GM18507 (cell line): ENCODE measurements at regions not wholly inside any gene's neighbourhood (a gene's known extent, or its start where the extent isn't known, plus 50 kb on each side); places are given as distances from the start of the nearest gene placed in this dataset.
"Not testable (repeated sequence)": the region's sequence is repeated elsewhere in the genome, so short reads cannot be mapped to it uniquely, and the experiment has no call there.

Experiments used
- DNase-seq: peaks from one replicate; pipeline ENCODE4 v3.0.0; 2011; ENCODE audit warnings: low read depth; ENCODE audit not compliant: insufficient read length; ENCODE audit errors: extremely low spot score
- FAIRE-seq: peaks from 2 replicates; lab custom pipeline; 2011; peaks lifted over from hg19 to GRCh38; lab: Jason Lieb, UNC

GRCh38 chr16:22624038-22624799 is 113.5 kb downstream of the NPIPB5 start:
- no peak for FAIRE-seq
- no peak for DNase-seq

DNA sequence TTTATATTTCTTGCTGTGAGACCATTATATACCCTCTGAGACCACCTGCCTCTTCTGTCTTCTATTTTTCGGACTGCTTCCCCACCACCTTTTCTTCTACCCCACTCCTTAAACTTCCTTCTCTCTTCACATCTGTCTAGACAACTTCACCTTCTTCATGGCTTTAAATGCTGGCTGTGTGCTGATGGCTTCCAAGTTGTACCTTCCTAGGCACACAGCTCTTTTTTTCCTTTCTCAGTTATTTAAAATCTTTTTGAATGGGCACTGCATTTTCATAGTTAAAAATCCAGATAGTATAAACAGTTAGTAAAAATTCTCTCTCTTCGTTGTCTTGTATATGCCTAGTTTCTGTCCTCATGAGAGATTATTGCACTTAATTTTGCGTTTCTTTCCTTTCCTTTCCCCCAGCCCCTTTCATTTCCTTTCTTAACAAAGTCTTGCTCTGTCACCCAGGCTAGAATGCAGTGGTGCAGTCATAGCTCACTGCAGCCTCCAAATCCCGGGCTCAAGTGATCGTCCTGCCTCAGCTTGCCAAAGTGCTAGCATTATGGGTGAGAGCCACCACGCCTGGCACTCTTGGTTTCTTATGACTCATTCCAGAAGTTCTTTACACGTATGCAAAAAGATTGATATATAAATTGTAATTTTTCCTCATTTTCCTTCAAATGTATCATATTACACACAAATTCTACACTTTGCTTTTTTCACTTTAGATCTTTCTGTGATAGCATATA is 114.3 kb downstream of the NPIPB5 start:
- DNase-seq (no peak), FAIRE-seq (no peak)

- no peak for FAIRE-seq
- DNase-seq: no peak
Measured at GRCh38 chr16:22625967-22626366, 115.3 kb downstream of the NPIPB5 start.

DNA sequence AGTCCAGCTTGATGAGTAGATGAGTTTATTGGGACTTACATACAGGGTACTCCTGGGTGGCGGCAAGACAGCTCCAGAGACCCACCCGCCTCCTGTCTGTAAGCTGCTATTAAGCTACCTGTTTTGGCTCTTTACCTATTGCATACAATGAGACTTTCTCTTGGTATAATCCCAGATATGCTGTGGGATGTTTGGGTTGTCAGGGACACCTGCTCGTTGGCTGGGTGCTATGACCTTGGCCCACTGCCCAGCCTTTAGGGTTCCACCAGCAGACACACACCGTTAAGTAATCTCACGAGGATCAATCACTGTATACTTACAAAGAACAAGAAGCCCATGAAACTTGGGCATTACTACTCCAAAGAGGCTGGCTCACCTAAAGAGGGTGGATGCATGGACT is 116.4 kb downstream of the NPIPB5 start:
- FAIRE-seq: no peak

GRCh38 chr16:22628994-22629393 is 118.3 kb downstream of the NPIPB5 start:
- FAIRE-seq (no peak), DNase-seq (no peak)

More for the DNA sequence above, 116.4 kb downstream of the NPIPB5 start:
- DNase-seq: no peak

GRCh38 chr16:22630242-22630641 is 119.6 kb downstream of the NPIPB5 start:
- no peak for FAIRE-seq

GRCh38 chr16:22631264-22631663 is 120.6 kb downstream of the NPIPB5 start:
- FAIRE-seq (no peak), DNase-seq (no peak)

More at GRCh38 chr16:22630242-22630641, 119.6 kb downstream of the NPIPB5 start:
- DNase-seq: no peak

- FAIRE-seq: no peak
- no peak for DNase-seq
Measured at GRCh38 chr16:22632606-22633005, 121.9 kb downstream of the NPIPB5 start.

DNA sequence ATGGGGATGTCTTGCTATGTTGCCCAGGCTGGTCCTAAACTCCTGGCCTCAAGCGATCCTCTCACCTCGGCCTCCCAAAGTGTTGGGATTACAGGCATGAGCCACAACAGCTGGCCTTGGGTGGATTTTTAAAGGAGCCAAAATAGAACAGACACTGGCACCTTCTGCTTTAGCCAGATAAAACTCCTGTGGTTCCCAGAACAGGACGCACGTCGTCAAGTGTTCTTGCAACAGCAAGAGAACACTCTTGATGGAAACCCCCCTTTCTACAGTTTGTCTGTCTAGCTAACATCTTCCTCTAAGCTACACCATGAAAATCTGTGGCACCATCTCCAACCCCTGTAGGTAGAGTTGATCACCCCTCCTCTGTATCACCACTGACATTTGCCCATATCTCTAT is 122.6 kb downstream of the NPIPB5 start:
- no peak for FAIRE-seq
- DNase-seq: no peak

DNA sequence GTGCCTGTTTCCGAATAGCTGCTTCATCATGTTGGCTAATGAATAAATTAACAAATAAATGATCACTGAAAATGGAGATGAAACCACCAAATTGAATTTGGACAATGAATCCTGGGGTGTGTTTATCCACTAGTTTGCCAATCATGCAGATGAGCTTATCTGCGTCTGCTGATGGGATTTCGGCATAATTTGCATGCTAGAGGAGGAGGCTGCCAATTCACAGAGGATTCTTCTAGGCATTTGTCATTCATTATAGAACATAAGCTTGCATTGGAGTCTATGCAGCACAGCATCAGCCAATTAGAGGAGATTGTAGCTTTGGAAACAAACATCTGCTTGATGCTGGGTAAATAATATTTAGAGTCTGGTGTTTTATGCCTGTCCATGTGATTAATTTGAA is 123.1 kb downstream of the NPIPB5 start:
- DNase-seq (no peak), FAIRE-seq (no peak)

DNA sequence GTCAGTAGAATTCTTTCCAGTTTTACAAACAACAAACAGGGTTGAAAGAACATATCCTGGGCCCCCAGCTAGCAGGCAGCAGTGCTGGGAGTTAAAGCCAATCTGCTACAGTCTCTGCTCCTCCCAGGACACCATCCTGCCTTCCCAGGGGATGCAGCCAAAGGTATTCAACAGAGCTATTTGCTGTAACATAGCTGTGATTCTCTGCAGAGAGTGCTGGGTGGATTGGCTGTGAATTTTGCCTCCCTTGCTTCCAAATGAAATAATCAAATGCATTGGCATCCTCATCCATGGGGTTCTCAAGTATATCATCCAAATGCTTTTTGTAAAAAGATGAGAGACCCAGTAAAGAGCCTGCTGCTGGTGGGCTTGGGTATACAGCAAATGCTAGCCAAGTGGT is 124.3 kb downstream of the NPIPB5 start:
- FAIRE-seq (no peak), DNase-seq (no peak)

DNA sequence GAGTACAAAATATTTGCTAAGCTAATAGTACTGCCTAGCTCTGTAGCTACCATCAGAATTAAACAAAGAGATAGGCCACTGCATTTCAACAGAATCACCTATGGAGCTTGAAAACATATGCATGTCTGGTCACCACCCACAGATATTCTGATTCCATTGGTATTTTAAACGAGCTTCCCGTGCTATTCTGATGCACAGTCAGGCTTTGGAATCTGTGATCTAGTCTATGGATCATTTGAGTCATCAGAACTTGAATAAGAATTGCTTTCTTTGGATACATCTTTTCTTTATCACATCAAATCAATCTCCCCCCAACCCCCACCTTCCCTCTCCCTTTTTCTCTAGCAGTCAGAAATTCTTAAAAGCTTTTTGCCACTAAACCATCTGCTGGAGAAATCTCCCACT is 124.7 kb downstream of the NPIPB5 start:
- no peak for DNase-seq
- no peak for FAIRE-seq

DNA sequence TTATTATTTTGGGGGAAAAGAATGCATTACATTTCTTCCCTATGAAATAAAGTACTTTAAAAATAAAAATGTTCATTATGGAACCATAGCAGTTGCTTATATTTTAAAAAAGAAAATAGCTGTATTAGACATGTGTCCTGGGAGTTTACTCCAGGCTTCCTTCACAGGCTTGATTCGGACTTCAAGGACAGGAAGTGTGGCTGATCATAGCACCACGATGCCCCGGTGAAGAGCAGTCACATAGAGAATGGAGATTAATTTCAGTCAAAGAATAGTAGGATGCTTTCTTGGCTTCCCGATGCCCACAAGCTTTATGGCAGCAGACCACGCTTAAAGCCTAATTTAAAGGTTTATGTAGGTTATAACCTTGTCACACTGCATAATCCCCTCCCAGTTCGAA is 125.1 kb downstream of the NPIPB5 start:
- DNase-seq: no peak
- no peak for FAIRE-seq

DNA sequence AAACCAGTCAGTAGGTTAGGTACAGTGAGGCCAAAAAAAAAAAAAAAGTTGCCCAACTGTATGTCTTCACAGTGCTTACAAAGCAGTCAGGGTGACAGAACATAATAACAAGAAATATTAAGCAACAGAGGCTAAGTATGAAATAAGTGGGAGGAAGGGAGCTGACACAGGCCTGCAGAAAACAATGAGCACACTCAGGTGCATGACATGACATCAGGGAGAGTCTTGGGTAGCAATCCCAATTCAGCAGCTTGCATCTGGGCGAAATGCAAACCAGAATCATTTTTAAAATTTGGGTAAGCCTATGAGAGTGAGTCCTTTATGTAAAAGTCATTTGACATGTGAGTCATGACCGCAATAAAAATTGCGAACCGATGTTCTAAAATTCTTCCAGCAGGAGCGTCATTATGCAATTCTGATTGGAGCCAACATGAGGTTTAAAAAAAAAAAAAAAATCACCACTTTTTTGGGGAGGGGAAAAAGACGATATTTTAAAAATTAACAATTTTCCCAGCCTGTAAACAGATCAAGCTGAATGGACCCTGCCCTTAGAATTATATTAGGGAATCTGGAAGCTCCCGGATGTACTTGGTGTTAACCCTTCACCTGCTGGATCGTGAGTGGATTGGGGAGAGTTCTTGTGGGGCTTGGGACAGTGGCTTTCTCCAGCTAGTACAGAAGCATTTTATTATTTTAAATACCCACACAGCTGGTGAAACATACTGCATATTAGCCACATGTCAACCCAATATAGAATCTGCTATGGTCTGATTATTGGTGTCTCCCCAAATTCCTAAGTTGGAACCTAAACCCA is 127.9 kb downstream of the NPIPB5 start:
- DNase-seq (no peak), FAIRE-seq (no peak)

GRCh38 chr16:22641131-22641628 is 130.5 kb downstream of the NPIPB5 start:
- DNase-seq: no peak
- FAIRE-seq: no peak

DNA sequence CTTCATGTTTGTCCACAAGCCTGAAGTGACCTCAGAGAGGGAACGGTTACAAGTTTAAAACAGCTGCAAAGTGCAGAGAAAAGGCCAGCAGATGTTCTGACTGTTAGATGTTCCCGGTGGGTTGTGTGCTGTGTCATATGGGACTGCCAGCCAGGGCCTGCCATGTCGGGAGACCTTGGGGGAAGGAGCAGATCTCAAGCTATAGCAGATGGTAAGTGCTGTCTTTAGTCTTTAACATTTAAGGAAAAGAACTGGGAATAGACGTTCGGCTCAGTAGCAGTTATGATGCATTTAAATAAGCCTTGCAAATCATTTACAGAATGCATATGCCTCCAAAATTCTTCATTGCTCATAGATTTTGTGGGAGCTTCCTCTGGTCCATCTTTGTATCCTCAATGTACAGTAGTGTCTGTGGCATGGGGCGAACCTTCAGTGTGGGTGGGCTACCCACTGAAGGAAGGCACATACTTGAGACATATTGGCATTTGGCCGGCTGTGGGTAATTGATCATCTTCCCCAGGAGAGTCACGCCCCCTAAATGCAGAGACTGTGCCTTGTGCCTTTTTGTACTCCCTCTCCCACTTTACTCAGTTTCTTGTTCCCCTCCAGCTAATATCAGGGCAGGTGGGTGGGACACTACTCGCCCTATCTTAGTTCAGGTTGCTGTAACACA is 131.9 kb downstream of the NPIPB5 start:
- FAIRE-seq (no peak), DNase-seq (no peak)

DNA sequence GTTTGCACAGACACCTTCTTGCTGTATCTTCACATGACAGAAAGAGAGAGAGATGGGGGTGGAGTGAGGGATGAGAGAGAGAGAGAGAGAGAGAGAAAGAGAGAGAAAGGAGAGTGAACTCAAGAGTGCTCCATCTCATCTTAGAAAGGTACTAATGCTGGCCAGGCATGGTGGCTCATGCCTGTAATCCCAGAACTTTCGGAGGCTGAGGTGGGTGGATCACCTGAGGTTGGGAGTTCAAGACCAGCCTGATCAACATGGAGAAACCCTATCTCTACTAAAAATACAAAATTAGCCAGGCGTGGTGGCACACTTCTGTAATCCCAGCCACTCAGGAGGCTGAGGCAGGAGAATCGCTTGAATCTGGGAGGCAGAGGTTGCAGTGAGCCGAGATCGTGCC is 132.5 kb downstream of the NPIPB5 start:
- not testable (repeated sequence) for FAIRE-seq, DNase-seq

DNA sequence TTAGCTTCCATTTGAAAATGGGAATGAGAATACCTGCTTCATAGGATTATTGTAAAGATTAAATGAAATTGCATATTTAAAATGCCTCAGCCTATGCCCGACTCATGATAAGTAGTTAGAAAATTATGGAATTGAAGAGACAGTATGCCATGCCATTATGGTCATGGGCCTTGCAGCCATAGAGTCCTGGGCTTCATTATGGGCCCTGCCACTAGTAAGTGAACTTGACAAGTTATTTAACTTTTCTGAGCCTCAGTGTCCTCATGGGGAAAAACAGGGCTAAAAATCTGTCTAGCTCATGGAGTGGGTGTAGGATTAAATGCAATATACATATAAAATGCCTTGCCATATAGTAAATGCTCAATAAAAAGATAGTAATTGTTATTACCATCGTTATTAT is 133.2 kb downstream of the NPIPB5 start:
- FAIRE-seq: no peak

DNA sequence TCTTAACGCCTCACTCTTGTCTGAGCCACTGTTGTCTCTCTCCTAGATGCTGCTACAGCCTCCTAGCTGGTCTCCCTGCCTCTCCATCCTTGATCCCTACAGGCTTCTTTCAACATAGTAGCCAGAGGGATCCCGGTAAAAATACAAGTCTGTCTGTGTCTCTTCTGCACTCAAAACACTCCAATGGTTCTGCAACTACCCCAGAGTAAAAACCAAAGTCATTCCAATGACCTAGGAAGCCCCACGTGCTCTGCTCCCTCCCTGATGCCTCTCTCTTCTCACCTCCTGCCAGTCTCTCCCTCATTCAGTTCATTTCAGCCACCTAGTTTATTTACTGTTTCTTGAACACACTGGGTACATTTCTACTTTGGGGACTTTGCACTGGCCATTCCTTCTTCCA is 135.2 kb downstream of the NPIPB5 start:
- FAIRE-seq: no peak
- no peak for DNase-seq

More for the DNA sequence above, 133.2 kb downstream of the NPIPB5 start:
- DNase-seq: no peak
